ENCODE measurements at regions not wholly inside any gene's neighbourhood (a gene's known extent, or its start where the extent isn't known, plus 50 kb on each side); places are given as distances from the start of the nearest gene placed in this dataset.

GRCh38 chr3:110646055-110646454 is 425.6 kb upstream of the NECTIN3 start:
- Histone ChIP-seq H3K4me3 (ENCODE audit: low read depth, low read length, poor library complexity, severe bottlenecking) (no peak overlapping the region), H2AFZ (ENCODE audit: low read length) (no peak overlapping the region), H3K4me2 (ENCODE audit: low read length) (no peak overlapping the region), H3K27ac (ENCODE audit: low read depth, low read length, poor library complexity, severe bottlenecking) (no peak overlapping the region), H3K9me2 (ENCODE audit: insufficient read depth, low read length) (no peaks in the 10 kb centered on the region), H3K4me1 (ENCODE audit: insufficient read depth, low read length, poor library complexity, severe bottlenecking) (no peaks in the 10 kb centered on the region), H3K36me3 (ENCODE audit: insufficient read depth, low read length) (no peaks in the 10 kb centered on the region), H3K79me2 (ENCODE audit: insufficient read depth, low read depth, low read length) (no peaks in the 10 kb centered on the region), H3K9me3 (ENCODE audit: low read length) (no peaks in the 10 kb centered on the region), H4K20me1 (ENCODE audit: insufficient read depth, low read length) (no peaks in the 10 kb centered on the region)
- TF ChIP-seq CTCF (conservative IDR thresholded peaks at IDR 0.05; ENCODE audit: low read length) (no peak), EZH2phosphoT487 (IDR thresholded peaks at IDR 0.05; ENCODE audit: borderline replicate concordance, low read depth, low read length) (no peak)
- CTCF ChIA-PET (ENCODE audit: unreplicated experiment): no interaction called here
- no TSS peak for BruUV-seq (replicated peaks)
- intact Hi-C loops (cut with micrococcal nuclease; ENCODE audit: unreplicated experiment): no loop called here
- POLR2A ChIA-PET: no interaction called here
- DNase-seq (ENCODE audit: low spot score): no peak

- no peak overlapping the region for H3K4me2 ChIP-seq (ENCODE audit: low read length)
- H3K79me2 ChIP-seq (ENCODE audit: insufficient read depth, low read depth, low read length): no peaks in the 10 kb centered on the region
- no peaks in the 10 kb centered on the region for H3K9me2 ChIP-seq (ENCODE audit: insufficient read depth, low read length)
- H3K36me3 ChIP-seq (ENCODE audit: insufficient read depth, low read length): no peaks in the 10 kb centered on the region
- intact Hi-C loops (cut with micrococcal nuclease; ENCODE audit: unreplicated experiment): no loop called here
- ChIA-PET POLR2A (no interaction called here), CTCF (ENCODE audit: unreplicated experiment) (no interaction called here)
- no peaks in the 10 kb centered on the region for H4K20me1 ChIP-seq (ENCODE audit: insufficient read depth, low read length)
- BruUV-seq (replicated peaks): no TSS peak
- TF ChIP-seq EZH2phosphoT487 (IDR thresholded peaks at IDR 0.05; ENCODE audit: borderline replicate concordance, low read depth, low read length): no peak
- no peak for TF ChIP-seq CTCF (conservative IDR thresholded peaks at IDR 0.05; ENCODE audit: low read length)
- no peak overlapping the region for H3K4me3 ChIP-seq (ENCODE audit: low read depth, low read length, poor library complexity, severe bottlenecking)
- no peak for DNase-seq (ENCODE audit: low spot score)
- no peaks in the 10 kb centered on the region for H3K4me1 ChIP-seq (ENCODE audit: insufficient read depth, low read length, poor library complexity, severe bottlenecking)
- H3K27ac ChIP-seq (ENCODE audit: low read depth, low read length, poor library complexity, severe bottlenecking): no peak overlapping the region
- no peaks in the 10 kb centered on the region for H3K9me3 ChIP-seq (ENCODE audit: low read length)
- no peak overlapping the region for H2AFZ ChIP-seq (ENCODE audit: low read length)
These were observed 425.1 kb upstream of the NECTIN3 start for GRCh38 chr3:110646496-110646895.

GRCh38 chr3:110647586-110647985 is 424.0 kb upstream of the NECTIN3 start:
- intact Hi-C loops (cut with micrococcal nuclease; ENCODE audit: unreplicated experiment): no loop called here
- H3K36me3 ChIP-seq (ENCODE audit: insufficient read depth, low read length): no peaks in the 10 kb centered on the region
- no peaks in the 10 kb centered on the region for H3K79me2 ChIP-seq (ENCODE audit: insufficient read depth, low read depth, low read length)
- H3K4me2 ChIP-seq (ENCODE audit: low read length): no peak overlapping the region
- H3K4me1 ChIP-seq (ENCODE audit: insufficient read depth, low read length, poor library complexity, severe bottlenecking): no peaks in the 10 kb centered on the region
- TF ChIP-seq EZH2phosphoT487 (IDR thresholded peaks at IDR 0.05; ENCODE audit: borderline replicate concordance, low read depth, low read length) (no peak), CTCF (conservative IDR thresholded peaks at IDR 0.05; ENCODE audit: low read length) (no peak)
- H3K9me2 ChIP-seq (ENCODE audit: insufficient read depth, low read length): no peaks in the 10 kb centered on the region
- DNase-seq (ENCODE audit: low spot score): no peak
- BruUV-seq (replicated peaks): no TSS peak
- no peaks in the 10 kb centered on the region for H4K20me1 ChIP-seq (ENCODE audit: insufficient read depth, low read length)
- POLR2A ChIA-PET: interaction anchor here (0.7 kb wide), 2 partner anchors 11 to 42 kb away, joined by 3 read pairs; no protein-coding TSS in a partner anchor
- no peaks in the 10 kb centered on the region for H3K9me3 ChIP-seq (ENCODE audit: low read length)
- CTCF ChIA-PET (ENCODE audit: unreplicated experiment): no interaction called here
- no peak overlapping the region for H3K4me3 ChIP-seq (ENCODE audit: low read depth, low read length, poor library complexity, severe bottlenecking)
- no peak overlapping the region for H3K27ac ChIP-seq (ENCODE audit: low read depth, low read length, poor library complexity, severe bottlenecking)
- H2AFZ ChIP-seq (ENCODE audit: low read length): no peak overlapping the region
